Neural cell (in vitro differentiated cells): ENCODE measurements at regions not wholly inside any gene's neighbourhood (a gene's known extent, or its start where the extent isn't known, plus 50 kb on each side); places are given as distances from the start of the nearest gene placed in this dataset.

ENCODE experiments used
- H2AFZ ChIP-seq: fragments of 200-600, 300-800 bp; sonication (generic), shearing (Covaris generic); 2 replicates; pipeline ENCODE4 v1.6.0; 2014; ENCODE audit warnings: low read depth, mild to moderate bottlenecking, antibody characterized with exemption, low read length, moderate library complexity
- H3F3A ChIP-seq: fragments of 200-600 bp; shearing (Covaris generic); 2 replicates; pipeline ENCODE4 v1.6.1; 2016; ENCODE audit warnings: mild to moderate bottlenecking, moderate library complexity, mixed read lengths, antibody characterized with exemption, low read length; ENCODE audit not compliant: insufficient read depth, poor library complexity, severe bottlenecking
- H3K27ac ChIP-seq: fragments of 200-600, 300-800 bp; sonication (generic), shearing (Covaris generic); 2 replicates; pipeline ENCODE4 v1.5.1; 2014; ENCODE audit warnings: mild to moderate bottlenecking, low read length, moderate library complexity
- H3K27me3 ChIP-seq: fragments of 300-800, 200-600 bp; sonication (generic), shearing (Covaris generic); 2 replicates; pipeline ENCODE4 v1.6.0; 2014; ENCODE audit warnings: mild to moderate bottlenecking, low read depth, low read length, moderate library complexity; ENCODE audit not compliant: insufficient read depth
- H3K36me3 ChIP-seq: fragments of 300-800, 200-600 bp; sonication (generic), shearing (Covaris generic); 2 replicates; pipeline ENCODE4 v1.5.1; 2014; ENCODE audit warnings: mild to moderate bottlenecking, antibody characterized with exemption, low read length, moderate library complexity; ENCODE audit not compliant: insufficient read depth
- H3K4me2 ChIP-seq: fragments of 300-800, 200-600 bp; sonication (generic), shearing (Covaris generic); 2 replicates; pipeline ENCODE4 v1.6.0; 2014; ENCODE audit warnings: mild to moderate bottlenecking, low read length
- H3K4me3 ChIP-seq: fragments of 300-800, 200-600 bp; sonication (generic), shearing (Covaris generic); 2 replicates; pipeline ENCODE4 v1.5.1; 2014; ENCODE audit warnings: mild to moderate bottlenecking, low read length, moderate library complexity
- H3K79me2 ChIP-seq: fragments of 200-600 bp; shearing (Covaris generic); replicated peaks from 2 replicates; pipeline ENCODE4 v1.6.0; 2014; ENCODE audit warnings: mild to moderate bottlenecking, low read length, moderate library complexity; ENCODE audit not compliant: insufficient read depth
- H3K9ac ChIP-seq: fragments of 300-800, 200-600 bp; sonication (generic), shearing (Covaris generic); 2 replicates; pipeline ENCODE4 v1.6.1; 2016; ENCODE audit warnings: mild to moderate bottlenecking, low read length, mixed read lengths
- H3K9me2 ChIP-seq: fragments of 200-600 bp; shearing (Covaris generic); 2 replicates; pipeline ENCODE4 v1.6.1; 2016; ENCODE audit warnings: mild to moderate bottlenecking, low read length, mixed read lengths; ENCODE audit not compliant: insufficient read depth
- H3K9me3 ChIP-seq: fragments of 200-600, 300-800 bp; sonication (generic), shearing (Covaris generic); 2 replicates; pipeline ENCODE4 v1.6.1; 2016; ENCODE audit warnings: mild to moderate bottlenecking, mixed run types, low read length, moderate library complexity, mixed read lengths
- H4K20me1 ChIP-seq: fragments of 200-600 bp; shearing (Covaris generic); 2 replicates; pipeline ENCODE4 v1.6.1; 2016; ENCODE audit warnings: mild to moderate bottlenecking, mixed run types; ENCODE audit not compliant: insufficient read depth
- EP300 ChIP-seq: fragments of 450-650 bp; conservative IDR thresholded peaks from 2 replicates; pipeline ENCODE4 v1.6.1; 2014; ENCODE audit warnings: antibody characterized with exemption, mild to moderate bottlenecking, moderate library complexity; ENCODE audit not compliant: poor library complexity, severe bottlenecking
- EZH2 ChIP-seq: fragments of 200-600, 300-800 bp; shearing (Covaris generic), sonication (generic); IDR thresholded peaks from 2 replicates; pipeline ENCODE4 v1.6.1; 2014; ENCODE audit warnings: antibody characterized with exemption, low read length, borderline replicate concordance, mild to moderate bottlenecking; ENCODE audit not compliant: insufficient read depth, poor library complexity, severe bottlenecking
- MXI1 ChIP-seq: fragments of 450-650 bp; conservative IDR thresholded peaks from 2 replicates; pipeline ENCODE4 v1.6.1; 2014; ENCODE audit warnings: antibody characterized with exemption, mild to moderate bottlenecking; ENCODE audit not compliant: poor library complexity, severe bottlenecking
- POLR2AphosphoS5 ChIP-seq: IDR thresholded peaks from 2 replicates; pipeline ENCODE4 v1.6.1; 2012
- RAD21 ChIP-seq: fragments of 450-650 bp; conservative IDR thresholded peaks from 2 replicates; pipeline ENCODE4 v1.6.1; 2014; ENCODE audit warnings: antibody characterized with exemption, mild to moderate bottlenecking, moderate library complexity
- SMC3 ChIP-seq: fragments of 450-650 bp; conservative IDR thresholded peaks from 2 replicates; pipeline ENCODE4 v1.6.1; 2014; ENCODE audit warnings: antibody characterized with exemption, mild to moderate bottlenecking, moderate library complexity; ENCODE audit not compliant: poor library complexity
- TAF1 ChIP-seq: IDR thresholded peaks from 2 replicates; pipeline ENCODE4 v1.6.1; 2012; ENCODE audit warnings: low read depth
- TF ChIP-seq, protein P1 (sequence below): fragments of 450-650 bp; IDR thresholded peaks from 2 replicates; pipeline ENCODE4 v1.5.1; 2014; ENCODE audit warnings: antibody characterized with exemption, mild to moderate bottlenecking, moderate library complexity; ENCODE audit not compliant: poor library complexity, severe bottlenecking
- TF ChIP-seq, protein P2 (sequence below): IDR thresholded peaks from 2 replicates; pipeline ENCODE4 v1.6.1; 2012; ENCODE audit warnings: borderline replicate concordance

DNA sequence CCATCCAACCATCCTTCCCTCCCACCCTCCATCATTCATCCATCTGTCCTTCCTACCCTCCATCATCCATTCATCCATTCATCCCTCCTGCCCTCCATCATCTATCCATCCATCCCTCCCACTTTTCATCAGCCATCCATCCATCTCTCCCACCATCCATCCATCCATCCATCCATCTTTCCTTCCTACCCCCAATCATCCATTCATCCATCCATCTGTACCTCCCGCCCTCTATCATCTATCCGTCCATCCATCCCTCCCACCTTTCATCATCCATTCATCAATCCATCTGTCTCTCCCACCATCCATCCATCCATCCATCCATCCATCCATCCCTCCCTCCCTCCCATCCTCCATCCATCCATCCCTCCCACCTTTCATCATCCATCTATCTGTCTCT, 968.8 kb downstream of the BRD1 start:
- H3K36me3 ChIP-seq, result no peaks in the 10 kb centered on the region
- H3K27me3 ChIP-seq, result no peaks in the 10 kb centered on the region
- no peak overlapping the region for H3K9ac ChIP-seq
- H4K20me1 ChIP-seq, result no peaks in the 10 kb centered on the region
- H3K4me3 ChIP-seq, result no peak overlapping the region
- no peaks in the 10 kb centered on the region for H3K9me3 ChIP-seq
- H3K27ac ChIP-seq, result no peak overlapping the region
- H3K9me2 ChIP-seq, result no peaks in the 10 kb centered on the region
- no peak overlapping the region for H2AFZ ChIP-seq
- no peak for TF ChIP-seq EP300
- no peak for TF ChIP-seq SMC3
- no peak for TF ChIP-seq TAF1
- TF ChIP-seq MXI1, result no peak
- no peak for TF ChIP-seq RAD21
- TF ChIP-seq, protein P1, sequence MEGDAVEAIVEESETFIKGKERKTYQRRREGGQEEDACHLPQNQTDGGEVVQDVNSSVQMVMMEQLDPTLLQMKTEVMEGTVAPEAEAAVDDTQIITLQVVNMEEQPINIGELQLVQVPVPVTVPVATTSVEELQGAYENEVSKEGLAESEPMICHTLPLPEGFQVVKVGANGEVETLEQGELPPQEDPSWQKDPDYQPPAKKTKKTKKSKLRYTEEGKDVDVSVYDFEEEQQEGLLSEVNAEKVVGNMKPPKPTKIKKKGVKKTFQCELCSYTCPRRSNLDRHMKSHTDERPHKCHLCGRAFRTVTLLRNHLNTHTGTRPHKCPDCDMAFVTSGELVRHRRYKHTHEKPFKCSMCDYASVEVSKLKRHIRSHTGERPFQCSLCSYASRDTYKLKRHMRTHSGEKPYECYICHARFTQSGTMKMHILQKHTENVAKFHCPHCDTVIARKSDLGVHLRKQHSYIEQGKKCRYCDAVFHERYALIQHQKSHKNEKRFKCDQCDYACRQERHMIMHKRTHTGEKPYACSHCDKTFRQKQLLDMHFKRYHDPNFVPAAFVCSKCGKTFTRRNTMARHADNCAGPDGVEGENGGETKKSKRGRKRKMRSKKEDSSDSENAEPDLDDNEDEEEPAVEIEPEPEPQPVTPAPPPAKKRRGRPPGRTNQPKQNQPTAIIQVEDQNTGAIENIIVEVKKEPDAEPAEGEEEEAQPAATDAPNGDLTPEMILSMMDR, result no peak
- no peak for TF ChIP-seq POLR2AphosphoS5
- TF ChIP-seq, protein P2, sequence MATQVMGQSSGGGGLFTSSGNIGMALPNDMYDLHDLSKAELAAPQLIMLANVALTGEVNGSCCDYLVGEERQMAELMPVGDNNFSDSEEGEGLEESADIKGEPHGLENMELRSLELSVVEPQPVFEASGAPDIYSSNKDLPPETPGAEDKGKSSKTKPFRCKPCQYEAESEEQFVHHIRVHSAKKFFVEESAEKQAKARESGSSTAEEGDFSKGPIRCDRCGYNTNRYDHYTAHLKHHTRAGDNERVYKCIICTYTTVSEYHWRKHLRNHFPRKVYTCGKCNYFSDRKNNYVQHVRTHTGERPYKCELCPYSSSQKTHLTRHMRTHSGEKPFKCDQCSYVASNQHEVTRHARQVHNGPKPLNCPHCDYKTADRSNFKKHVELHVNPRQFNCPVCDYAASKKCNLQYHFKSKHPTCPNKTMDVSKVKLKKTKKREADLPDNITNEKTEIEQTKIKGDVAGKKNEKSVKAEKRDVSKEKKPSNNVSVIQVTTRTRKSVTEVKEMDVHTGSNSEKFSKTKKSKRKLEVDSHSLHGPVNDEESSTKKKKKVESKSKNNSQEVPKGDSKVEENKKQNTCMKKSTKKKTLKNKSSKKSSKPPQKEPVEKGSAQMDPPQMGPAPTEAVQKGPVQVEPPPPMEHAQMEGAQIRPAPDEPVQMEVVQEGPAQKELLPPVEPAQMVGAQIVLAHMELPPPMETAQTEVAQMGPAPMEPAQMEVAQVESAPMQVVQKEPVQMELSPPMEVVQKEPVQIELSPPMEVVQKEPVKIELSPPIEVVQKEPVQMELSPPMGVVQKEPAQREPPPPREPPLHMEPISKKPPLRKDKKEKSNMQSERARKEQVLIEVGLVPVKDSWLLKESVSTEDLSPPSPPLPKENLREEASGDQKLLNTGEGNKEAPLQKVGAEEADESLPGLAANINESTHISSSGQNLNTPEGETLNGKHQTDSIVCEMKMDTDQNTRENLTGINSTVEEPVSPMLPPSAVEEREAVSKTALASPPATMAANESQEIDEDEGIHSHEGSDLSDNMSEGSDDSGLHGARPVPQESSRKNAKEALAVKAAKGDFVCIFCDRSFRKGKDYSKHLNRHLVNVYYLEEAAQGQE, result no peak
- no peak for TF ChIP-seq EZH2
- H3F3A ChIP-seq, result no peaks in the 10 kb centered on the region
- no peak overlapping the region for H3K4me2 ChIP-seq
- no peaks in the 10 kb centered on the region for H3K79me2 ChIP-seq

DNA sequence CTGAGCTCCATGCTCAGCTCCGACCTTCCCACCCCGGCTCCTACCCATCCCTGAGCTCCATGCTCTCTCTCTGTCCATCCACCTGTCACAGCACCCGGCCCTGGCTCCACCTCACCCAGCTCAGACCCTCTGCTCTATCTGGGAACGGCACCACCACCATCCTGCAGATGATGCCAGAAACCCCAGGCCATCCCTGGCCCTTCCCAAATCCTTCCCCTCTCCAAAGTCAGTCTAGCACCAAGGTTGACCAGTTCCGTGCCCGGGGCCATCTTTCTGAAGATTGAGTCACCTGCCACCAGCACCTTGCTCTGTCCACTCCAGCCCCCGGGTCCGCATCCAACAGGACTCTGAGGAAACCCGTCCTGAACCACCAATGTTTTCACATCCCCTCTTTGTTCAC, 969.6 kb downstream of the BRD1 start:
- Histone ChIP-seq H3K4me2 (no peak overlapping the region), H3K9me3 (no peaks in the 10 kb centered on the region), H3K9me2 (no peaks in the 10 kb centered on the region), H3K36me3 (no peaks in the 10 kb centered on the region), H3F3A (no peaks in the 10 kb centered on the region), H3K79me2 (no peaks in the 10 kb centered on the region), H2AFZ (no peak overlapping the region), H3K9ac (no peak overlapping the region), H3K27me3 (no peaks in the 10 kb centered on the region), H3K4me3 (no peak overlapping the region), H4K20me1 (no peaks in the 10 kb centered on the region), H3K27ac (no peak overlapping the region)
- no peak for TF ChIP-seq RAD21
- TF ChIP-seq TAF1, result no peak
- no peak for TF ChIP-seq MXI1
- no peak for TF ChIP-seq EP300
- TF ChIP-seq SMC3, result no peak
- TF ChIP-seq, protein P2, result no peak
